ENCODE measurements at regions not wholly inside any gene's neighbourhood (a gene's known extent, or its start where the extent isn't known, plus 50 kb on each side); places are given as distances from the start of the nearest gene placed in this dataset.

DNA sequence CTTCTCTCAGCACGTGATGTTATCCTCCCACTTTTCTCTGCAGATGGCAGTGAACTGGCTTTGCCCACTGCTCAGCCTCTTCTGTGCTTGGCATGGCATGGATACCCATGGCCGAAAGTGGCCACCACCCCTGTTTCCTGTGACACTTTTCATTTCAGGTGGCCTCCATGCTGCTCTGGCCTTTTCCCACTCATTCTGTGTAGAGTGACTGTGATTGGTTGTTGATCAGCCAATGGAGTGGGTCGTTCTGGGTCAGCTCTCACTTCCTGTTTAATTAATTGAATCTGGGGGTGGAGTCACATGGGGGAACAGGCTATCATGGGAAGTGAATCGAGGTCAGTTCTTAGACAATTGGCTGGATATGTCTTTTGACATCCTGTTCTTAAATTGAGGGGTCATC is 350.1 kb upstream of the EEF2KMT start:
- no peak for TF ChIP-seq CTCF (IDR thresholded peaks at IDR 0.05)
- no peak for TF ChIP-seq POLR2AphosphoS5 (IDR thresholded peaks at IDR 0.05)
- TF ChIP-seq POLR2A (IDR thresholded peaks at IDR 0.05): no peak
